ENCODE measurements at regions not wholly inside any gene's neighbourhood (a gene's known extent, or its start where the extent isn't known, plus 50 kb on each side); places are given as distances from the start of the nearest gene placed in this dataset.
A peak's percentile ranks its signal among the peaks of the same experiment; 100 is the strongest.

GRCh38 chr11:128047026-128047425, 540.3 kb downstream of the ETS1 start:
- DNase-seq (ENCODE audit: low read depth in 1 of 2, low spot score in 1 of 2) = no peak

GRCh38 chr11:128046213-128046612, 541.1 kb downstream of the ETS1 start:
- no peak for DNase-seq (ENCODE audit: low read depth in 1 of 2, low spot score in 1 of 2)

- DNase-seq (ENCODE audit: low read depth in 1 of 2, low spot score in 1 of 2) = no peak
Observed at GRCh38 chr11:128045094-128045725, 542.1 kb downstream of the ETS1 start.

DNA sequence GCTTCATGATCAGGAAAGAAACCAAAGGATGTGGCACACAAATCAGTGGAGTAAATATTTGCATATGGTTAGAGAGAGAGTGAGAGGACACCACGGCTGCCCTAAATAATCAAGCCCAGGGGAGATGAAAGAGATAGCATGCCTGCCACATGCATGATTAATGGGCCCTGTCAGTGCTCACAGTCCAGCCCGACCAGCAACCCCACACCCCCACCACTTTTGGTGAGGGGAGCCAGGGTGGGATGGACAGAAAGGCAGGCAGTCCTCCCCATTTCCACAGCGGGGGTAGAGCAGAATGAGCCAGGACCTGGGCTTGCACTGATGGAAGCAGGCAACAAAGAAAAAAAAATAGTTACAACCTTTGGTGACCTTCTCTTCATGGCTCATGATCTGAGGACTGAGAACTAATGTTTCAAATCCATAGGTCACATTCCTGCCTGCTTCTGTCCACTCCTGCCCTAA, 545.0 kb downstream of the ETS1 start:
- DNase-seq (ENCODE audit: low read depth in 1 of 2, low spot score in 1 of 2) = no peak

DNA sequence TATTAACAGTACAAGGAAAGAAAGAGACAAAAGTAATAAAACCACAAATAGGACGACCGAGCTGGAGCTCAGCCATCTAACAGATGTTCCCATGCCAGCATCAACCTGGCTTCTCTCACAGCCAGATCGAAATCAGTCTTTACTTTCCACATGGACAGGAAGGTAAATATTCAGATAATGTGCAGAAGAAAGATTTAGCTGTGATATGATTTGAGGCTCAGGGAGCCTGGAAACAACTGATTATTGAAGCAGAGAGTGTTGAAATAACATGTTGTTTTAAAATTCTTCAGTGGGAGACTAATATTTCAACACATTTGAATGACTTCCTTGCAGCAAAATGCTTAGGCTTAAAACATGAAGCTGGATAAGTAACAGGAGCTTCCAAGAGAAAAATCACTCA, 546.8 kb downstream of the ETS1 start:
- no peak for DNase-seq (ENCODE audit: low read depth in 1 of 2, low spot score in 1 of 2)

GRCh38 chr11:128039140-128040021, 548.0 kb downstream of the ETS1 start:
- DNase-seq (ENCODE audit: low read depth in 1 of 2, low spot score in 1 of 2) = peak; percentile 9 to 64

- no peak for DNase-seq (ENCODE audit: low read depth in 1 of 2, low spot score in 1 of 2)
Observed at GRCh38 chr11:128036556-128037093, 550.7 kb downstream of the ETS1 start.

GRCh38 chr11:128036006-128036405, 551.4 kb downstream of the ETS1 start:
- no peak for DNase-seq (ENCODE audit: low read depth in 1 of 2, low spot score in 1 of 2)

- DNase-seq (ENCODE audit: low read depth in 1 of 2, low spot score in 1 of 2) = peak; percentile 26 to 70
Observed at GRCh38 chr11:128031538-128032134, 555.7 kb downstream of the ETS1 start.

DNA sequence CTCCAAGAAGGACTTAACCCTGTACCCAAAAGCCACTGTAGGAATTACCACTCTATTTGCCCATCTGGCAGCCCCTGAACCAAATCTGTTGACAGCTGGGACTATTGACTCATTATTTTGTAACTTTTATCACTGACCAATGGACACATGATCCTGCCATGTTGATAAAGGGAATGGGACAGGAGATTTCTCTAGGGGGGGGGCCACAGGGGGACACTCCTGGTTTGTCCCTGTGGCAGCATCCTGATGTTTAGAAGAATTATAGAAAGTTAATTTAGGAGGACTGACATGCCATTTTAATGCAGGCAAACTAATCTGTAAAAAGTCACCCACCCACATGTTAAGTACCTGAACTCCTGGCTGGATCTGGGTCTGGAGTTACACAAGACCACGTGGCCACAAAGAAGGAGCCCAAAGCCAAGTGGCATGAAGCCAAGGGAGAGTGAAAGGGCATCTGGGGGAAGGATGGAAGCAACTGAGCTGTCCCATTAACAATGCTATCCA, 558.1 kb downstream of the ETS1 start:
- no peak for DNase-seq (ENCODE audit: low read depth in 1 of 2, low spot score in 1 of 2)

DNA sequence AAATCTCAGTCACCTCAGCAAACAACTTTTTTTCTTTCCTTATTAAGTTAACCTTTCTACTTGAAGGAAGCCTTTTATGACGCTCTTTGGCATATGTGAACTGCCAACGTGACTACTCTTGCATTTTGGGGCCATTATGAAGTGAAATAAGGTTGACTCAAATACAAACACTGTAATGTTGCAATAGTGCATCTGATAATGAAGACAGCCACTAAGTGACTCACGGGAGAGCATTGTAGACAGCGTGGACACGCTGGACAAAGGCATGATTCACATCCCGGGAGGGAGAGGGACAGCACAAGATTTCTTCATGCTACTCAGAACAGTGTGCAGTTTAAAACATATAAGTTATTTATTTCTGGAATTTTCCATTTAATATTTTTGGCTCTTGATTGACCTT, 560.8 kb downstream of the ETS1 start:
- no peak for DNase-seq (ENCODE audit: low read depth in 1 of 2, low spot score in 1 of 2)

DNA sequence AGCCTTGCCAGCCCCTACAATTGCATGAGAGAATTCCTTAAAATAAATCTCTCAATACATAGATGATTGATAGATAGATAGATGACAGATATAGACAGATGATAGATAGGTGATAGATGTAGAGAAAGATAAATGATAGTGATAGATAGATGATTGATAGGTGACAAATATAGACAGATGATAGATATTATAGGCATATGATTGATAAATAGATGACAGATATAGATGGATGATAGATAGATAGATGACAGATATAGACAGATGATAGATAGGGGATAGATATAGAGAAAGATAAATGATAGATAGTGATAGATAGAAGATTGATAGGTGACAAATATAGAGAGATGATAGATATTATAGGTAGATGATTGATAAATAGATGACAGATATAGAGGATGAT, 564.6 kb downstream of the ETS1 start:
- DNase-seq (ENCODE audit: low read depth in 1 of 2, low spot score in 1 of 2) = no peak

DNA sequence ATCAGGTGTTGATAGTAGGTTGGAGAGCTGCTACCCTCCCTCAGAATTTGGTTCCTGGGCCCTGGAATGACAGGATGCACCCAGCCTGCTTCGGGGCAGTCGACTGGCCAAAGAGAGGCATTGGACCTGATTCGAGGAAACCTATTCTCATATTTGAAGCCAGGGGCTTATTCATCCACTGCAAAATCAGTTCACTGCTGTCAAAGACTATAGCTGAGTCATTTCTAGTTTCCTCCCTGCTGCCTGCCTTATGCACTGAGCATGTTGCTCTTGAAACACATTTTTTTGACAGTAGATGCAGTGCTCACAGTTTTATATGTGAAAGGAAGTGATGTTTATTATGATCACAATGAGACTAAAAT, 565.4 kb downstream of the ETS1 start:
- no peak for DNase-seq (ENCODE audit: low read depth in 1 of 2, low spot score in 1 of 2)

- DNase-seq (ENCODE audit: low read depth in 1 of 2, low spot score in 1 of 2) = no peak
Observed at GRCh38 chr11:128021349-128022006, 565.9 kb downstream of the ETS1 start.

DNA sequence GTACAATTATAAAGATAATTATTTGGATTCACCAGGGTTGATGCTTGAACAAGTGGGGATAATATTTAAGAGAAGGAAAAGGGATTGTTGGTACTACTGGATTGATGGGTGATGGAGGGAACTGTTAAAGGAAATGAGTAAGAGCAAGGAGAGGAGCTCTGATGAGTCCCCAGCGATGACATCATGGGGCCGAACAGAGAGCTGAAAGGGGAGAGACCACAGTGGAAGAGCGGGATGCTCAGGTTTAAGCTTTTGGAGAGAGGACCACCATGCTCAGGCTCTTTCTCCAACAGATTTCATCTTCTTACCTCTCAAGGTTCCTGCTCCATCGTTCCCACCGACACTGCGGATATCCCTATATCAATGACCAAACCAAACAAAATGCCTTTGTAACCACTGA, 568.7 kb downstream of the ETS1 start:
- no peak for DNase-seq (ENCODE audit: low read depth in 1 of 2, low spot score in 1 of 2)

DNA sequence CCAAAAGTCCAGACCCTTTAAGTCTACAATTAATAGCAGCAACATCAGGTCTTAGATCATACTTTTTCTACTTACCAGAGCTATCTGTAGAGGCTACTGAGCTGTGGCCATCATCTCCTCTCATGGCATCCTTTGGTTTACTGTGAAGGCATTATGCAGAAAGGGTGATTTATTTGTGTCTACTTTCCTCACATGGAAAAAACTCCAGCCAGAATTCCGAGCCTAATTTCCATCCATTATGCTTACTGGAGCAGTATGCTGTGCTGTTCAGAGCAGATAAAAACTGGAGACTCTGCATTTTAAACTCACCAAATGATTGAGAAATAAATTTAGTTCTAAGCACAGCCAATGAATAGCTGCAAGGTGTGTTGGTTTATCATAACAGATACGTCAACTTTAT, 581.8 kb downstream of the ETS1 start:
- no peak for DNase-seq (ENCODE audit: low read depth in 1 of 2, low spot score in 1 of 2)

DNA sequence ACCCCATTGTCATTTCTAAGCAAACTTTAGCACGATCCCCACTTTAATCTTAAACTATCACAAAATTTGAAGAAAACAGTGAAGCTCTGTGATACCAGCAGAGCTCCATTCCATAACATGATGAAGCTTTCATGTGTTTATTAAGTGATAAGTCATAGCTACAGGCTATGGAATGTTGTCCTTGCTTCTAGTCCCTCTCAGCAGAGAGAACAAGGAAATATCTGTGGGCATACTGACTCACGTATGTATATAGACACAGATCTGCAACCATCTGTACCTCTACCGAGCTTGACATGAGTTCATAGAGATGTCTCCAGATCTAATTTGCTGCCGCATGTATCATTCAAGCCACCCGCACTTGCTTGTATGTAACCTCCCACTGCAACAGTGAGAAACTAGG, 588.9 kb downstream of the ETS1 start:
- no peak for DNase-seq (ENCODE audit: low read depth in 1 of 2, low spot score in 1 of 2)

GRCh38 chr11:127997594-127997993, 589.8 kb downstream of the ETS1 start:
- DNase-seq (ENCODE audit: low read depth in 1 of 2, low spot score in 1 of 2) = no peak

DNA sequence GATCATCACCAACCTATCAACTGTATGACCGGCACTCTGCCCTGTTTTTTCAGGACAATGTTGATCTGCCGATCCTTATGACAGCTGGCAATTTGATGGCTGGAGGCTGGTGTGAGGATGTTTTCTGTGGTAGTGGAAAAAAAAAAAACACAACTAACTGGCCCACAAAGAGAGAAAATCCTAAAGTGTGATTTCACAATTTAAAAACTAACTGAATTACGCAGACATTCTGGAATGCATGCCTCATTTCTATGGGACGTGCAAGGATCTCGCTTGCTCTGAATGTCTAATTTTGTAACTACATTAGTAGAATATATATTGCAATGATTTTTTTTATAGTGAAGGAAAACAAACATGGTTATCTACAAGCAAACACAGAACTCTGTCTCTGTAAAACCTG, 590.5 kb downstream of the ETS1 start:
- DNase-seq (ENCODE audit: low read depth in 1 of 2, low spot score in 1 of 2) = no peak

- DNase-seq (ENCODE audit: low read depth in 1 of 2, low spot score in 1 of 2) = no peak
Observed at GRCh38 chr11:127995921-127996320, 591.4 kb downstream of the ETS1 start.

DNA sequence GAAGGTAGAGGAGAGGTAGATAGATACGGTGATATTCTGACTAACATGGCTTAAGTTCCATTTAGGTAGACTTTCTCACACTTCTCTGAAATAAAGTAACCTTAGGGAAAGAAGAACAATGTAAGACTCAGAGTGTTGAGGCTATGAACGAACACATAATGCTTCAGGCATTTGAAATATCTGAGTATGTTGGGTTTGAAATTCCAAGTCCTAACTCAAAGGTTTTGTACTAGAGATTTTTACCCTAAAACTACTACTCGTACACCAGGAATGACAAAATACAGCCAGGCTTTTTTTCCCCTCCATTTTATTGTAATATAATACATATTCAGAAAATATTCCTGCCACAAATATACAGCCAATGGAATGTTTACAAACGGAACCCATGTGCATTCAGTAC, 592.6 kb downstream of the ETS1 start:
- DNase-seq (ENCODE audit: low read depth in 1 of 2, low spot score in 1 of 2) = no peak

All from activated CD4-positive, alpha-beta T cell treated with anti-CD3 and anti-CD28 coated beads, Interleukin-2, amount 50 U/mL, for 24 hours (primary cell).